Limb (tissue), 2 donors: ENCODE measurements at regions not wholly inside any gene's neighbourhood (a gene's known extent, or its start where the extent isn't known, plus 50 kb on each side); places are given as distances from the start of the nearest gene placed in this dataset.
"Not testable (repeated sequence)": the region's sequence is repeated elsewhere in the genome, so short reads cannot be mapped to it uniquely, and the experiment has no call there.

Experiments
- DNase-seq, 2 donors: peaks; one replicate each; pipeline ENCODE4 v3.0.0-alpha.2; 2016; ENCODE audit errors: extremely low spot score in 2 of 2

DNA sequence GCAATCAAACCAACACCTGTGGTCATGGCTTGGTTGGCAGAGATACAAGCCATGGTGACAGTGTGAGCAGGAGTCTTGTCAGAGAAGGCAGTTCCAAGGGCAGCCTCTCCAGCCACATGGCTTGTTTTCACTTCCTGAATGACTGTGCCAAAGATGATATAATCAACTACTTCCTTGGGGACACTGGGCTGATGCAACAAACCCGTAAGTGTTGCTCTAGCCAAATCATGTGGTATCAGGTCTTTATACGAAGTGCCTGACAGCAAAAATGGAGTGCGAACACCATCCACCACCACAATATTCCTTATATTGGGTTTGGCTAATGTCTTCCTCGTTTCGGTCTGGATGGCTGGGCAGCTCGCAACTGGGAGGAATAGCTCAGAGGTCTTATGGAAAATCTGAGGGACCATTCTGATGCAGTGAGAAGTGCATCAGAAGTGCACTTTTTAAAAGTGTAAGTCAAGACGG, 922.0 kb downstream of the NLGN4X start:
- no peak for DNase-seq

DNA sequence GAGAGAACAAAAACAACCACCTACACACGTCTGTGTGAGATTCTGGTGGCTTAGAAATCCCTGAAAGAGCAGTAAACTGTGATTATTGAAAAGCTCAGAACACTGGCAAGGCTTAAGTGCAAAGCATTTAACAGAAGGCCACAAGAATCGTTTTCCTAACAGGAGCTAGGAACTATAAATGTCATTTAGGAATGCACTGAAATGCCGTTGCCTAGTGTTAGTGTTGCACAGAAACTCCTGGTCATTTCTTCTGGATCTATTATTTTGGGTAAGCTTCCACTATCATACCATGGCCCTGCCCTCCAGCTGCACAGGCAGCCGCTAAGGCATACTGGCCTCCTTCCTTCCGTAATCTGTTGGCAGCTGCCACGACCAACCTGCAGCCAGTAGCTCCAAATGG, 923.2 kb downstream of the NLGN4X start:
- no peak for DNase-seq

- DNase-seq: no peak
Observed at GRCh38 chrX:5295004-5295403, 933.7 kb downstream of the NLGN4X start.

- no peak for DNase-seq
Observed at GRCh38 chrX:5290635-5291034, 938.0 kb downstream of the NLGN4X start.

GRCh38 chrX:5289949-5290348, 938.7 kb downstream of the NLGN4X start:
- not testable (repeated sequence) for DNase-seq

GRCh38 chrX:5278908-5279307, 949.8 kb downstream of the NLGN4X start:
- no peak for DNase-seq

DNA sequence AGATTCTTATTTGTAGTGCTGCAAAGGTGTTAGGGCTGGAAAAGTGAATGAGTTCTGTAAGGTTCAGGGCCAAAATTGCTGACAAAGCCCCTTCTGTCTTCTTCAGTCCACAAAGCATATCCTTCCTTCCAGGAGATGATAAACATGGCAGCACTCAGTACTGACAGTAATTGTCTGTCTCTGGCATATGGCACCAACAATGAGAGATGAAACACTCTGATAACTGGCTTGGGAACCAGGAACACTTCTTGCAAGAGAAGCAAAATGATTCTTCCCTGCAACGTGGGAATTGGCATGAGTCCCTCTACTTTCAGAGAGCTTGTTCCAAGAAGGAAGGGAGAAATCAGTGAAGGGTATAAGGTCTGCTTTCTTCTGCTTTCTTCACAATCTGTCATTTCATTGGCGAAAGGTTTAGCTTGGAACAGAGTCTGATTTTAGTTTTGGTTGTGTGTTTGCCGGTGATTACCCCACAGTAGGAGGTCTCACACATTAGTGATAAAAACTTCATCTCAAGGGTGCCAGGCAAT, 963.3 kb downstream of the NLGN4X start:
- DNase-seq: no peak

- DNase-seq: no peak
Observed at GRCh38 chrX:5250106-5250505, 978.6 kb downstream of the NLGN4X start.

DNA sequence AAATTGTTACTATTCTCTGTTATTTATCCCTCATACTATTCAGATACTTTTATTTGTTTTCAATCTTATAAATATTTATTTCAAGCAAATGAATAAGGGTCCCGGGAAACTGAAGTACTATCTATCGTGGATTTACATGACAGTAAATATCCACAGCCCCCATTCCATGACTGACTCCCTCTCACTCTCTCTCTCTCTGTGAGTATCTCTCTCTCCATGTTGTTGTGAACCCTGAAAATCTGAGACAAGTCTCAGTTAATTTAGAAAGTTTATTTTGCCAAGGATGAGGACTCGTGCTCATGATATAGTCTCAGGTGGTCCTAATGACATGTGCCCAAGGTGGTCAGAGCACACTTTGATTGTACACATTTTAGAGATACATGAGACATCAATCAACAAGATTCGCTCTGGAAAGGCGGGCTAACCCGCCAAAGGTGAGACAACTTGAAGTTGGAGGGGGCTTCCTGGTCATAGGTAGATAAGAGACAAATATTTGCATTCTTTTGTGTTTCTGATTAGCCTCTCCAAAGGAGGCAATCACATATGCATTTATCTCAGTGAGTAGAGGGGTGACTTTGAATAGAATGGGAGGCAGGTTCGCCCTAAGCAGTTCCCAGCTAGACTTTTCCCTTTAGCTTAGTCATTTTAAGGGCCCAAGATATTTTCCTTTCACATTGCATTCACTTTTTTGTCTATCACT, 986.4 kb downstream of the NLGN4X start:
- DNase-seq: no peak

- DNase-seq: no peak
Observed at GRCh38 chrX:5236749-5237148, 991.9 kb downstream of the NLGN4X start.

GRCh38 chrX:5236096-5236495, 992.6 kb downstream of the NLGN4X start:
- DNase-seq: no peak

- no peak for DNase-seq
Observed at GRCh38 chrX:5233830-5234229, 994.8 kb downstream of the NLGN4X start.

DNA sequence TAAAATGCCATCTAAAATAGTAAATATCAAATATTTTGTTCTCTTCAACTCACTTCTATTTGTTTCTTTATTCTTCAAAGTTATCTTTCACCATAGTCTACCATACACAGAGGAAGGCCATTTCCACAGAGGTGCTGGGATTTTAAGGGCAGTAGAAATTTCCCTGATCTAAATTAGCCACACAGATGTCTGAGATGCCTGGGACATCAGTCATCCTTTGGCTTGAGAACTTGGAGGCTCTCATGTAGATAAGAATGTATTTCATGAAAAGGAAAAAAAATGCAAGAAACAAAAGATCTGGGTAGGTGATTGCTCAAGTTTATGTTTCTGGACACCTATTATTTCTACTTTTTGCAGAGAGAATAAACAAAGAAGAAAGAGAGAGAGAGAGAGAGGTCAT, 1008.2 kb downstream of the NLGN4X start:
- DNase-seq: no peak

GRCh38 chrX:5194806-5195205, 1033.9 kb downstream of the NLGN4X start:
- DNase-seq: no peak

GRCh38 chrX:5180135-5180741, 1048.4 kb downstream of the NLGN4X start:
- no peak for DNase-seq

GRCh38 chrX:5176766-5177165, 1051.9 kb downstream of the NLGN4X start:
- no peak for DNase-seq

- DNase-seq: no peak
Observed at GRCh38 chrX:5163663-5164062, 1065.0 kb downstream of the NLGN4X start.

DNA sequence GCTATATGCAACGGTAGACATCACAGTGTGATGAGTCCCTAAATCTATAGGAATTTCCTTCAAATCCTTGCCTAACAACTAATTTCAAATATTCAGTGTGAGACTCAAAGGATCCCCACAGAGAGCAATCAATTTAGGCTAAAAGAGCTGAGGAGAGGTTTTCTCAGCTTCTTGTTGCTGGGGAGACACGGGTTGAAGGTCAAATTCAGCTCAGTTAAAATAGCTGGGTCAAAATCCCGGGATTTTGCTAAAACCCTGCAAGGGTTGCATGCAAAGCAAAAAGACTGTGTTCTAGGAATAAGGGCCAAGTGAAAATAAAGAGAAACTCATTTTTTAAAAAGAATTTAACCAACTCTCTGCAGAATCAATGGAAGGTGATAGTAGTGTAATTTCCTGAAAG, 1073.4 kb downstream of the NLGN4X start:
- no peak for DNase-seq

DNA sequence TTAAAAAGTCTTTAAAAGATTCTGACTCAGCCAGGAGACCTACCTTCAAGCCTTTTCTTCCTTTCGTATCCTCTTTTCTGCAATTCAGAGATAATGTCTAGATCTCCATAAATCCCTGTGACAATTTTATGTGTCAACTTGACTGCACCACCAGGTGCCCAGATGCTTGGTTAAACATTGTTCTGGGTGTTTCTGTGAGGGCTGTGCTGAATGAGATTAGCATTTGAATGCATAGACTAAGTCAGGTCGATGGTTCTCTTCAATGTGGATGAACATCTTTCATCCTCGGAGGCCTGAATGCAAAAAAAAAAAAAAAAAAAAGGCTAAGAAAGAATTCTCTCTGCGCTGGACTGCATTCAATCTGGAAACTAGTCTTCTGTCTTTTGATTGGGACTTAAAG, 1082.7 kb downstream of the NLGN4X start:
- DNase-seq: no peak

GRCh38 chrX:5142644-5143043, 1086.0 kb downstream of the NLGN4X start:
- no peak for DNase-seq

- DNase-seq: no peak
Observed at GRCh38 chrX:5122181-5122678, 1106.4 kb downstream of the NLGN4X start.

DNA sequence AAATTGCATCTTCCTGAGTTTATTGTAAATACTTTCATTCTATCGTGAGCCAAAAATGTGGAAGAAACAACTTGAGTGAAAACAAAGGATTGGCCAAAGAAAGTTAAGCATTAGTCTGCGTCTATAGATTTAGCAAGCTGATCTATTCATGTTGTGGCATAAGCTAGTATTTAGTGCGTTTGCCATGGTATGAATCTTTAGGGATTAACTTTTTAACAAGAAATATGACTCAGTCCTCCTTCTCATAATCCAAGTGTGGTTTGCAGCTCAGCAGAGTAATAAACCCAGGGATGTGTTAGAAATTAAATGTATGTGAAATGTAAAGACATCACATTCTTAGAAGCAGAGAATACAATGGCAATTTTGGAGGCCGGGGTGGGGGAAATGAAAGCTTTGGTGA, 1110.9 kb downstream of the NLGN4X start:
- DNase-seq: peak in 1 of 2 donors; percentile 0

GRCh38 chrX:5113128-5113527, 1115.5 kb downstream of the NLGN4X start:
- DNase-seq: no peak
